Stimulated activated memory B cell treated with anti-CD40 and anti-IgM and Interleukin-4, amounts not matched to agents 10 μg/mL and 1 μg/mL and 100 μg/mL, for 72 hours (primary cell): ENCODE measurements at regions not wholly inside any gene's neighbourhood (a gene's known extent, or its start where the extent isn't known, plus 50 kb on each side); places are given as distances from the start of the nearest gene placed in this dataset.

Source experiments
- ATAC-seq: fragments of 150-1000 bp; cut with Tn5 transposase; 2 replicates; pipeline ENCODE4 v1.10.0; 2021
- H3K27ac Mint-ChIP-seq: one replicate; pipeline ENCODE4 v1.8.0; 2022; ENCODE audit warnings: mild to moderate bottlenecking, mixed read lengths
- H3K27me3 Mint-ChIP-seq: one replicate; pipeline ENCODE4 v1.8.0; 2022; ENCODE audit warnings: mixed read lengths
- H3K36me3 Mint-ChIP-seq: one replicate; pipeline ENCODE4 v1.8.0; 2022; ENCODE audit warnings: mixed read lengths
- H3K4me1 Mint-ChIP-seq: one replicate; pipeline ENCODE4 v1.8.0; 2022; ENCODE audit warnings: mixed read lengths
- H3K4me3 Mint-ChIP-seq: one replicate; pipeline ENCODE4 v1.8.0; 2022; ENCODE audit warnings: mild to moderate bottlenecking, moderate library complexity, mixed read lengths
- H3K9me3 Mint-ChIP-seq: one replicate; pipeline ENCODE4 v1.8.0; 2022; ENCODE audit warnings: mixed read lengths

GRCh38 chr6:158249340-158249836, 62.9 kb upstream of the TULP4 start:
- Mint-ChIP-seq H3K4me1 (peaks cover 32% of the 10 kb centered on the region), H3K36me3 (peaks cover 34% of the 10 kb centered on the region), H3K9me3 (no peaks in the 10 kb centered on the region), H3K27ac (no peak overlapping the region), H3K4me3 (no peak overlapping the region), H3K27me3 (no peaks in the 10 kb centered on the region)
- ATAC-seq: no peak

- Mint-ChIP-seq H3K9me3 (no peaks in the 10 kb centered on the region), H3K4me3 (no peak overlapping the region), H3K4me1 (peaks cover 31% of the 10 kb centered on the region), H3K27ac (no peak overlapping the region), H3K27me3 (no peaks in the 10 kb centered on the region), H3K36me3 (peaks cover 23% of the 10 kb centered on the region)
- no peak for ATAC-seq
These were observed 60.7 kb upstream of the TULP4 start for GRCh38 chr6:158251565-158251964.

- Mint-ChIP-seq H3K9me3 (no peaks in the 10 kb centered on the region), H3K4me1 (peaks cover 47% of the 10 kb centered on the region), H3K4me3 (no peak overlapping the region), H3K27me3 (no peaks in the 10 kb centered on the region), H3K36me3 (peaks cover 30% of the 10 kb centered on the region), H3K27ac (no peak overlapping the region)
- ATAC-seq: no peak
These were observed 59.0 kb upstream of the TULP4 start for GRCh38 chr6:158253248-158253647.

- ATAC-seq: no peak
- Mint-ChIP-seq H3K4me1 (peaks cover 54% of the 10 kb centered on the region), H3K9me3 (no peaks in the 10 kb centered on the region), H3K27ac (no peak overlapping the region), H3K36me3 (peaks cover 32% of the 10 kb centered on the region), H3K27me3 (no peaks in the 10 kb centered on the region), H3K4me3 (no peak overlapping the region)
These were observed 56.8 kb upstream of the TULP4 start for GRCh38 chr6:158255275-158255988.

- Mint-ChIP-seq H3K27me3 (no peaks in the 10 kb centered on the region), H3K4me1 (peaks cover 50% of the 10 kb centered on the region), H3K9me3 (no peaks in the 10 kb centered on the region), H3K36me3 (peaks cover 31% of the 10 kb centered on the region), H3K27ac (no peak overlapping the region), H3K4me3 (no peak overlapping the region)
- no peak for ATAC-seq
These were observed 56.2 kb upstream of the TULP4 start for GRCh38 chr6:158255989-158256601.

GRCh38 chr6:158256746-158257424, 55.4 kb upstream of the TULP4 start:
- Mint-ChIP-seq H3K27ac (no peak overlapping the region), H3K27me3 (no peaks in the 10 kb centered on the region), H3K36me3 (peaks cover 27% of the 10 kb centered on the region), H3K9me3 (no peaks in the 10 kb centered on the region), H3K4me3 (no peak overlapping the region), H3K4me1 (peaks cover 44% of the 10 kb centered on the region)
- ATAC-seq: no peak

- H3K4me3 Mint-ChIP-seq: no peak overlapping the region
- peaks cover 47% of the 10 kb centered on the region for H3K4me1 Mint-ChIP-seq
- ATAC-seq: no peak
- H3K27ac Mint-ChIP-seq: no peak overlapping the region
- H3K27me3 Mint-ChIP-seq: no peaks in the 10 kb centered on the region
- no peaks in the 10 kb centered on the region for H3K9me3 Mint-ChIP-seq
- peaks cover 31% of the 10 kb centered on the region for H3K36me3 Mint-ChIP-seq
These were observed 54.9 kb upstream of the TULP4 start for GRCh38 chr6:158257425-158257759.

- no peak for ATAC-seq
- H3K27ac Mint-ChIP-seq: no peak overlapping the region
These were observed 54.5 kb upstream of the TULP4 start for GRCh38 chr6:158257781-158258180.

GRCh38 chr6:158259136-158259535, 53.1 kb upstream of the TULP4 start:
- no peaks in the 10 kb centered on the region for H3K27me3 Mint-ChIP-seq
- ATAC-seq: no peak
- no peak overlapping the region for H3K27ac Mint-ChIP-seq
- H3K4me3 Mint-ChIP-seq: no peak overlapping the region
- no peaks in the 10 kb centered on the region for H3K9me3 Mint-ChIP-seq
- peaks cover 36% of the 10 kb centered on the region for H3K36me3 Mint-ChIP-seq
- peaks cover 54% of the 10 kb centered on the region for H3K4me1 Mint-ChIP-seq

More at GRCh38 chr6:158257781-158258180, 54.5 kb upstream of the TULP4 start:
- Mint-ChIP-seq H3K9me3 (no peaks in the 10 kb centered on the region), H3K36me3 (peaks cover 35% of the 10 kb centered on the region), H3K4me1 (peaks cover 51% of the 10 kb centered on the region), H3K4me3 (no peak overlapping the region), H3K27me3 (no peaks in the 10 kb centered on the region)

GRCh38 chr6:158259845-158260244, 52.4 kb upstream of the TULP4 start:
- Mint-ChIP-seq H3K27ac (no peak overlapping the region), H3K27me3 (no peaks in the 10 kb centered on the region), H3K4me3 (no peak overlapping the region), H3K4me1 (peaks cover 54% of the 10 kb centered on the region), H3K36me3 (peaks cover 37% of the 10 kb centered on the region), H3K9me3 (no peaks in the 10 kb centered on the region)
- no peak for ATAC-seq

- ATAC-seq: no peak
- no peaks in the 10 kb centered on the region for H3K27me3 Mint-ChIP-seq
- no peak overlapping the region for H3K27ac Mint-ChIP-seq
- no peaks in the 10 kb centered on the region for H3K9me3 Mint-ChIP-seq
- H3K4me1 Mint-ChIP-seq: peaks cover 36% of the 10 kb centered on the region
- H3K36me3 Mint-ChIP-seq: peaks cover 37% of the 10 kb centered on the region
- H3K4me3 Mint-ChIP-seq: no peak overlapping the region
These were observed 50.2 kb upstream of the TULP4 start for GRCh38 chr6:158262082-158262481.
